ENCODE measurements at regions not wholly inside any gene's neighbourhood (a gene's known extent, or its start where the extent isn't known, plus 50 kb on each side); places are given as distances from the start of the nearest gene placed in this dataset.

DNA sequence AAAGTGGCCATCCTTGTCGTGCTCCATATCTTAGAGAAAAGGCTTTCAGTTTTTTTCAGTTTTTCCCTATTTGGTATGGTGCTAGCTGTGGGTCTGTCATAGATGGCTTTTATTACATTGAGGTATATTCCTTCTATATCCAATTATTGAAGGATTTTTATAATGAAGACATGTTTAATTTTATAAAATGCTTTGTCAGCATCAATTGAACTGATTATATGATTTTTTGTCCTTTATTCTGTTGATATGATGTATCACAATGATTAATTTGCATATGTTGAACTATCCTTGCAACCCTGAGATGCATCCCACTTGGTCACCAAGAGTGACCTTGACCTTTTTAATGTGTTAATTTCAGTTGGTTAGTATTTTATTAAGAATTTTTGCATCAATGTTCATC, 55.1 kb upstream of the VGLL2 start:
- TF ChIP-seq, protein P1, sequence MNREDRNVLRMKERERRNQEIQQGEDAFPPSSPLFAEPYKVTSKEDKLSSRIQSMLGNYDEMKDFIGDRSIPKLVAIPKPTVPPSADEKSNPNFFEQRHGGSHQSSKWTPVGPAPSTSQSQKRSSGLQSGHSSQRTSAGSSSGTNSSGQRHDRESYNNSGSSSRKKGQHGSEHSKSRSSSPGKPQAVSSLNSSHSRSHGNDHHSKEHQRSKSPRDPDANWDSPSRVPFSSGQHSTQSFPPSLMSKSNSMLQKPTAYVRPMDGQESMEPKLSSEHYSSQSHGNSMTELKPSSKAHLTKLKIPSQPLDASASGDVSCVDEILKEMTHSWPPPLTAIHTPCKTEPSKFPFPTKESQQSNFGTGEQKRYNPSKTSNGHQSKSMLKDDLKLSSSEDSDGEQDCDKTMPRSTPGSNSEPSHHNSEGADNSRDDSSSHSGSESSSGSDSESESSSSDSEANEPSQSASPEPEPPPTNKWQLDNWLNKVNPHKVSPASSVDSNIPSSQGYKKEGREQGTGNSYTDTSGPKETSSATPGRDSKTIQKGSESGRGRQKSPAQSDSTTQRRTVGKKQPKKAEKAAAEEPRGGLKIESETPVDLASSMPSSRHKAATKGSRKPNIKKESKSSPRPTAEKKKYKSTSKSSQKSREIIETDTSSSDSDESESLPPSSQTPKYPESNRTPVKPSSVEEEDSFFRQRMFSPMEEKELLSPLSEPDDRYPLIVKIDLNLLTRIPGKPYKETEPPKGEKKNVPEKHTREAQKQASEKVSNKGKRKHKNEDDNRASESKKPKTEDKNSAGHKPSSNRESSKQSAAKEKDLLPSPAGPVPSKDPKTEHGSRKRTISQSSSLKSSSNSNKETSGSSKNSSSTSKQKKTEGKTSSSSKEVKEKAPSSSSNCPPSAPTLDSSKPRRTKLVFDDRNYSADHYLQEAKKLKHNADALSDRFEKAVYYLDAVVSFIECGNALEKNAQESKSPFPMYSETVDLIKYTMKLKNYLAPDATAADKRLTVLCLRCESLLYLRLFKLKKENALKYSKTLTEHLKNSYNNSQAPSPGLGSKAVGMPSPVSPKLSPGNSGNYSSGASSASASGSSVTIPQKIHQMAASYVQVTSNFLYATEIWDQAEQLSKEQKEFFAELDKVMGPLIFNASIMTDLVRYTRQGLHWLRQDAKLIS (CRISPR knock-in tag; IDR thresholded peaks at IDR 0.05; ENCODE audit: borderline replicate concordance) = no peak
- TF ChIP-seq, protein P2, sequence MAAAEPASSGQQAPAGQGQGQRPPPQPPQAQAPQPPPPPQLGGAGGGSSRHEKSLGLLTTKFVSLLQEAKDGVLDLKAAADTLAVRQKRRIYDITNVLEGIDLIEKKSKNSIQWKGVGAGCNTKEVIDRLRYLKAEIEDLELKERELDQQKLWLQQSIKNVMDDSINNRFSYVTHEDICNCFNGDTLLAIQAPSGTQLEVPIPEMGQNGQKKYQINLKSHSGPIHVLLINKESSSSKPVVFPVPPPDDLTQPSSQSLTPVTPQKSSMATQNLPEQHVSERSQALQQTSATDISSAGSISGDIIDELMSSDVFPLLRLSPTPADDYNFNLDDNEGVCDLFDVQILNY (CRISPR knock-in tag; IDR thresholded peaks at IDR 0.05) = no peak
- TF ChIP-seq, protein P3, sequence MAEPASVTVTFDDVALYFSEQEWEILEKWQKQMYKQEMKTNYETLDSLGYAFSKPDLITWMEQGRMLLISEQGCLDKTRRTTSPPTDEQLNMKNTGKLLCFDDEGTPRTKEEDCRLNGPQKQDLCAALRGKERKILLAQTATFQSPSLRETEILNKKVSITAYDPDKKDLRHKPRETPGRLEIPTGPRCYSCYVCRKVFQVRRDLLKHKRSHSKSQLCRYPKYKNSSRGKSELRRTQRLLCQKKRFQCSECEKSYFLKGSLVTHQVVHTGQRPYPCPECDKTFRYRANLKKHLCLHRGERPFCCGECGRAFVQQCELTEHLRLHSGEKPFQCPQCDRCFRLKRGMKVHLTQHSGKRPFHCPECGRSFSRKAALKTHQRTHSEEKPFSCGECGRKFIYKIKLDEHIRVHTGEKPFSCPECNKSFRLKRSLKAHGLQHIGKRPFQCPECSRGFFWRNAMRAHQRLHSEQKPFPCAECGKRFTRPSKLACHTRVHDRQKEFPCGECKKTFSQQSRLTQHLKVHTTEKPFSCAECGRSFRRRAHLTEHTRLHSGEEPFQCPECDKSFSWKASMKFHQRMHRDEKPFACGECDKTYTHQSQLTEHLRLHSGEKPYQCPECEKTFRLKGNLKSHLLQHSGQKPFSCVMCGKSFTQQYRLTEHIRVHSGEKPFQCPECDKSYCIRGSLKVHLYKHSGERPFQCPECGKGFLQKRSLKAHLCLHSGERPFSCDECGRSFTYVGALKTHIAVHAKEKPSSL (CRISPR knock-in tag; conservative IDR thresholded peaks at IDR 0.05) = no peak
- no peak for TF ChIP-seq ATF2 (CRISPR knock-in tag; IDR thresholded peaks at IDR 0.05; ENCODE audit: borderline replicate concordance, low read depth)
- TF ChIP-seq CTCF (IDR thresholded peaks at IDR 0.05) = no peak
- no peak for TF ChIP-seq CBFB (CRISPR knock-in tag; IDR thresholded peaks at IDR 0.05; ENCODE audit: low read depth)
- TF ChIP-seq KAT7 (CRISPR knock-in tag; IDR thresholded peaks at IDR 0.05; ENCODE audit: borderline replicate concordance) = no peak
